ENCODE measurements at regions not wholly inside any gene's neighbourhood (a gene's known extent, or its start where the extent isn't known, plus 50 kb on each side); places are given as distances from the start of the nearest gene placed in this dataset.

- Histone ChIP-seq H3K27me3 (ENCODE audit: control insufficient read depth, insufficient read depth, low read length) (peaks cover 2% of the 10 kb centered on the region; the same call in 1 of the 2 replicates), H3K4me3 (ENCODE audit: insufficient read depth, low read depth, low read length) (no peak overlapping the region), H3K36me3 (replicated peaks; ENCODE audit: control insufficient read depth, insufficient read depth, low read length) (no peaks in the 10 kb centered on the region)
- DNase-seq = no peak
Measured at GRCh38 chr2:120480346-120480902, 134.5 kb downstream of the INHBB start.

GRCh38 chr2:120480903-120481445 is 135.0 kb downstream of the INHBB start:
- DNase-seq = no peak
- Histone ChIP-seq H3K27me3 (ENCODE audit: control insufficient read depth, insufficient read depth, low read length) (peaks cover 1% of the 10 kb centered on the region; the same call in 1 of the 2 replicates), H3K36me3 (replicated peaks; ENCODE audit: control insufficient read depth, insufficient read depth, low read length) (no peaks in the 10 kb centered on the region), H3K4me3 (ENCODE audit: insufficient read depth, low read depth, low read length) (no peak overlapping the region)

GRCh38 chr2:120481446-120482194 is 135.7 kb downstream of the INHBB start:
- Histone ChIP-seq H3K27me3 (ENCODE audit: control insufficient read depth, insufficient read depth, low read length) (peaks cover 1% of the 10 kb centered on the region; the same call in 1 of the 2 replicates), H3K36me3 (replicated peaks; ENCODE audit: control insufficient read depth, insufficient read depth, low read length) (no peaks in the 10 kb centered on the region), H3K4me3 (ENCODE audit: insufficient read depth, low read depth, low read length) (no peak overlapping the region)
- no peak for DNase-seq

- H3K4me3 ChIP-seq (ENCODE audit: insufficient read depth, low read depth, low read length) = no peak overlapping the region
- DNase-seq = no peak
- no peaks in the 10 kb centered on the region for H3K36me3 ChIP-seq (replicated peaks; ENCODE audit: control insufficient read depth, insufficient read depth, low read length)
- peaks cover 1% of the 10 kb centered on the region; the same call in 1 of the 2 replicates for H3K27me3 ChIP-seq (ENCODE audit: control insufficient read depth, insufficient read depth, low read length)
Measured at GRCh38 chr2:120482334-120482733, 136.4 kb downstream of the INHBB start.

GRCh38 chr2:120483355-120483754 is 137.4 kb downstream of the INHBB start:
- no peak for DNase-seq
- Histone ChIP-seq H3K27me3 (ENCODE audit: control insufficient read depth, insufficient read depth, low read length) (peaks cover 1% of the 10 kb centered on the region; the same call in 1 of the 2 replicates), H3K4me3 (ENCODE audit: insufficient read depth, low read depth, low read length) (no peak overlapping the region), H3K36me3 (replicated peaks; ENCODE audit: control insufficient read depth, insufficient read depth, low read length) (no peaks in the 10 kb centered on the region)

- H3K36me3 ChIP-seq (replicated peaks; ENCODE audit: control insufficient read depth, insufficient read depth, low read length) = no peaks in the 10 kb centered on the region
- H3K4me3 ChIP-seq (ENCODE audit: insufficient read depth, low read depth, low read length) = no peak overlapping the region
- peaks cover 1% of the 10 kb centered on the region; the same call in 1 of the 2 replicates for H3K27me3 ChIP-seq (ENCODE audit: control insufficient read depth, insufficient read depth, low read length)
- DNase-seq = no peak
Measured at GRCh38 chr2:120485096-120485495, 139.2 kb downstream of the INHBB start.

- no peak for DNase-seq
- H3K36me3 ChIP-seq (replicated peaks; ENCODE audit: control insufficient read depth, insufficient read depth, low read length) = no peaks in the 10 kb centered on the region
- H3K27me3 ChIP-seq (ENCODE audit: control insufficient read depth, insufficient read depth, low read length) = peaks cover 1% of the 10 kb centered on the region; the same call in 1 of the 2 replicates
- no peak overlapping the region for H3K4me3 ChIP-seq (ENCODE audit: insufficient read depth, low read depth, low read length)
Measured at GRCh38 chr2:120486441-120486840, 140.5 kb downstream of the INHBB start.

- Histone ChIP-seq H3K27me3 (ENCODE audit: control insufficient read depth, insufficient read depth, low read length) (peaks cover 1% of the 10 kb centered on the region; the same call in 1 of the 2 replicates), H3K36me3 (replicated peaks; ENCODE audit: control insufficient read depth, insufficient read depth, low read length) (no peaks in the 10 kb centered on the region), H3K4me3 (ENCODE audit: insufficient read depth, low read depth, low read length) (no peak overlapping the region)
- no peak for DNase-seq
Measured at GRCh38 chr2:120486946-120487345, 141.0 kb downstream of the INHBB start.

- Histone ChIP-seq H3K36me3 (replicated peaks; ENCODE audit: control insufficient read depth, insufficient read depth, low read length) (no peaks in the 10 kb centered on the region), H3K4me3 (ENCODE audit: insufficient read depth, low read depth, low read length) (no peak overlapping the region), H3K27me3 (ENCODE audit: control insufficient read depth, insufficient read depth, low read length) (peaks cover 1% of the 10 kb centered on the region; the same call in 1 of the 2 replicates)
- DNase-seq = no peak
Measured at GRCh38 chr2:120488531-120488930, 142.6 kb downstream of the INHBB start.

- Histone ChIP-seq H3K4me3 (ENCODE audit: insufficient read depth, low read depth, low read length) (no peak overlapping the region), H3K27me3 (ENCODE audit: control insufficient read depth, insufficient read depth, low read length) (peaks cover 1% of the 10 kb centered on the region; the same call in 1 of the 2 replicates), H3K36me3 (replicated peaks; ENCODE audit: control insufficient read depth, insufficient read depth, low read length) (no peaks in the 10 kb centered on the region)
- DNase-seq = peak; percentile 78
Measured at GRCh38 chr2:120489023-120489422, 143.1 kb downstream of the INHBB start.

- Histone ChIP-seq H3K27me3 (ENCODE audit: control insufficient read depth, insufficient read depth, low read length) (peaks cover 1% of the 10 kb centered on the region; the same call in 1 of the 2 replicates), H3K36me3 (replicated peaks; ENCODE audit: control insufficient read depth, insufficient read depth, low read length) (no peaks in the 10 kb centered on the region), H3K4me3 (ENCODE audit: insufficient read depth, low read depth, low read length) (no peak overlapping the region)
- no peak for DNase-seq
Measured at GRCh38 chr2:120490091-120490798, 144.3 kb downstream of the INHBB start.

- Histone ChIP-seq H3K27me3 (ENCODE audit: control insufficient read depth, insufficient read depth, low read length) (no peaks in the 10 kb centered on the region), H3K36me3 (replicated peaks; ENCODE audit: control insufficient read depth, insufficient read depth, low read length) (no peaks in the 10 kb centered on the region), H3K4me3 (ENCODE audit: insufficient read depth, low read depth, low read length) (no peak overlapping the region)
- DNase-seq = no peak
Measured at GRCh38 chr2:120491111-120491625, 145.2 kb downstream of the INHBB start.

GRCh38 chr2:120493231-120493630 is 147.3 kb downstream of the INHBB start:
- no peak overlapping the region for H3K4me3 ChIP-seq (ENCODE audit: insufficient read depth, low read depth, low read length)
- H3K36me3 ChIP-seq (replicated peaks; ENCODE audit: control insufficient read depth, insufficient read depth, low read length) = no peaks in the 10 kb centered on the region
- DNase-seq = no peak
- no peaks in the 10 kb centered on the region; the same call in 1 of the 2 replicates for H3K27me3 ChIP-seq (ENCODE audit: control insufficient read depth, insufficient read depth, low read length)

GRCh38 chr2:120494446-120494845 is 148.5 kb downstream of the INHBB start:
- Histone ChIP-seq H3K4me3 (ENCODE audit: insufficient read depth, low read depth, low read length) (no peak overlapping the region), H3K36me3 (replicated peaks; ENCODE audit: control insufficient read depth, insufficient read depth, low read length) (no peaks in the 10 kb centered on the region), H3K27me3 (ENCODE audit: control insufficient read depth, insufficient read depth, low read length) (no peaks in the 10 kb centered on the region; the same call in 1 of the 2 replicates)
- DNase-seq = no peak

Data from H7 (cell line).